GM12872 (cell line): ENCODE measurements at regions not wholly inside any gene's neighbourhood (a gene's known extent, or its start where the extent isn't known, plus 50 kb on each side); places are given as distances from the start of the nearest gene placed in this dataset.

Source experiments
- CTCF ChIP-seq: IDR thresholded peaks from 3 replicates; pipeline ENCODE4 v1.5.1; 2011; ENCODE audit warnings: low read depth, mild to moderate bottlenecking, low read length, moderate library complexity; ENCODE audit not compliant: insufficient read depth

GRCh38 chr18:44098551-44099098, 582.1 kb upstream of the SETBP1 start:
- TF ChIP-seq CTCF = peak; percentile 32; the same call in 1 of the 3 replicates

- no peak for TF ChIP-seq CTCF
Measured at GRCh38 chr18:44107187-44107586, 573.5 kb upstream of the SETBP1 start.

GRCh38 chr18:44111337-44111736, 569.4 kb upstream of the SETBP1 start:
- no peak for TF ChIP-seq CTCF

GRCh38 chr18:44117821-44118220, 562.9 kb upstream of the SETBP1 start:
- no peak for TF ChIP-seq CTCF

- no peak for TF ChIP-seq CTCF
Measured at GRCh38 chr18:44119607-44120006, 561.1 kb upstream of the SETBP1 start.

- TF ChIP-seq CTCF = no peak
Measured at GRCh38 chr18:44123743-44124142, 556.9 kb upstream of the SETBP1 start.

GRCh38 chr18:44125446-44125845, 555.2 kb upstream of the SETBP1 start:
- no peak for TF ChIP-seq CTCF
